DOHH2 (cell line): ENCODE measurements at regions not wholly inside any gene's neighbourhood (a gene's known extent, or its start where the extent isn't known, plus 50 kb on each side); places are given as distances from the start of the nearest gene placed in this dataset.

Experiments
- H3F3A ChIP-seq: fragments of 200-600 bp; sonication (generic), shearing (Covaris generic); 2 replicates; pipeline ENCODE4 v1.6.0; 2016; ENCODE audit warnings: antibody characterized with exemption, mild to moderate bottlenecking; ENCODE audit not compliant: control insufficient read depth, insufficient read depth
- H3K27ac ChIP-seq: fragments of 200-600 bp; sonication (generic); 2 replicates; pipeline ENCODE4 v1.5.1; 2014; ENCODE audit warnings: low read depth, mild to moderate bottlenecking, low read length, moderate library complexity
- H3K27me3 ChIP-seq: fragments of 200-600 bp; sonication (generic); 2 replicates; pipeline ENCODE4 v1.6.1; 2014; ENCODE audit warnings: mild to moderate bottlenecking, low read length, mixed read lengths; ENCODE audit not compliant: control insufficient read depth
- H3K36me3 ChIP-seq: fragments of 200-600 bp; sonication (generic); 2 replicates; pipeline ENCODE4 v1.6.1; 2014; ENCODE audit warnings: mild to moderate bottlenecking, low read length, moderate library complexity, mixed read lengths; ENCODE audit not compliant: control insufficient read depth
- H3K4me1 ChIP-seq: fragments of 200-600 bp; sonication (generic); 2 replicates; pipeline ENCODE4 v1.6.1; 2014; ENCODE audit warnings: mild to moderate bottlenecking, low read length, mixed read lengths; ENCODE audit not compliant: control insufficient read depth
- H3K4me2 ChIP-seq: fragments of 200-600 bp; sonication (generic); 2 replicates; pipeline ENCODE4 v1.6.0; 2014; ENCODE audit warnings: mild to moderate bottlenecking, low read length, moderate library complexity
- H3K4me3 ChIP-seq: fragments of 200-600 bp; sonication (generic); 2 replicates; pipeline ENCODE4 v1.5.1; 2014; ENCODE audit warnings: mild to moderate bottlenecking, low read length, mixed read lengths
- H3K79me2 ChIP-seq: fragments of 200-600 bp; sonication (generic); 2 replicates; pipeline ENCODE4 v1.6.1; 2014; ENCODE audit warnings: mild to moderate bottlenecking, low read length, mixed read lengths; ENCODE audit not compliant: control insufficient read depth
- H3K9me2 ChIP-seq: fragments of 200-600 bp; sonication (generic); replicated peaks from 2 replicates; pipeline ENCODE4 v1.6.1; 2014; ENCODE audit warnings: mild to moderate bottlenecking, low read length, mixed read lengths; ENCODE audit not compliant: control insufficient read depth
- H3K9me3 ChIP-seq: fragments of 200-600 bp; sonication (generic); 2 replicates; pipeline ENCODE4 v1.6.1; 2014; ENCODE audit warnings: antibody characterized with exemption, low read length, mixed read lengths; ENCODE audit not compliant: control insufficient read depth, insufficient read depth
- H4K20me1 ChIP-seq: fragments of 200-600 bp; sonication (generic); 2 replicates; pipeline ENCODE4 v1.6.0; 2014; ENCODE audit warnings: low read depth, mild to moderate bottlenecking, antibody characterized with exemption, low read length, moderate library complexity; ENCODE audit not compliant: control insufficient read depth, insufficient read depth
- CTCF ChIP-seq: fragments of 200-600 bp; sonication (generic); IDR thresholded peaks from one replicate; pipeline ENCODE4 v1.5.1; 2014; ENCODE audit warnings: antibody characterized with exemption, mild to moderate bottlenecking, low read depth, low read length; ENCODE audit not compliant: poor library complexity, severe bottlenecking
- EZH2phosphoT487 ChIP-seq: fragments of 200-600 bp; sonication (generic); IDR thresholded peaks from 2 replicates; pipeline ENCODE4 v1.6.1; 2017; ENCODE audit warnings: borderline replicate concordance, mild to moderate bottlenecking, antibody characterized with exemption, low read length, moderate library complexity, mixed read lengths

- Histone ChIP-seq H3K4me1 (peaks cover 46% of the 10 kb centered on the region), H3K27ac (no peak overlapping the region)
Observed at GRCh38 chr6:119443993-119444641, 94.6 kb upstream of the MAN1A1 start.

DNA sequence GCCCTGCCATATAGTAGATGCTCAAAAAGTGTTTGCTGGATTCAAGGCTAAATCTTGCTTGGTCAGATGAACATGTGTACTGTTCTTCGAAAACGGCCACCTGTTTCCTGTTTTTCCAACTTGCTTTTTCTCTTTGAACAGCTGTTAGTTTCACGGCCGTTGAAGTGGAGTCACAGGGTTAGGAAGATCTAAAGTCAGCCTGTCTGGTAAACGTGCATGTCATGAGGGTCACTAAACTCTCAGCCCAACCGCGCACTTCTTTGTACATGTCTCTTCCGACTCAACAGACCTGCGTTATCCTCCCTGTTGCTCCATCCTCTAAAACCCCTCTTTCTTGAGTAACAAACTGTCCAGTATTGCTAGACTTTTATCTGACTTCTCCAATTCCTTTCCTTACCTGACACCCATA lies 93.2 kb upstream of the MAN1A1 start:
- Histone ChIP-seq H3K79me2 (no peaks in the 10 kb centered on the region), H3K4me1 (peaks cover 41% of the 10 kb centered on the region), H4K20me1 (no peaks in the 10 kb centered on the region), H3K9me2 (no peaks in the 10 kb centered on the region), H3K9me3 (0 out of 2 replicates have a peak, but pooled peaks cover 2% of the 10 kb centered on the region), H3K27ac (peak overlapping the region; percentile 54), H3K27me3 (no peaks in the 10 kb centered on the region), H3F3A (no peaks in the 10 kb centered on the region), H3K4me3 (peak overlapping the region; percentile 37), H3K36me3 (no peaks in the 10 kb centered on the region), H3K4me2 (peak overlapping the region; percentile 53)
- TF ChIP-seq EZH2phosphoT487 (no peak), CTCF (no peak)

More at GRCh38 chr6:119443993-119444641, 94.6 kb upstream of the MAN1A1 start:
- Histone ChIP-seq H3K9me3 (0 out of 2 replicates have a peak, but pooled peaks cover 2% of the 10 kb centered on the region), H3K27me3 (no peaks in the 10 kb centered on the region), H3F3A (no peaks in the 10 kb centered on the region), H3K9me2 (no peaks in the 10 kb centered on the region), H3K4me2 (no peak overlapping the region), H3K36me3 (no peaks in the 10 kb centered on the region), H4K20me1 (no peaks in the 10 kb centered on the region), H3K4me3 (no peak overlapping the region), H3K79me2 (no peaks in the 10 kb centered on the region)
- no peak for TF ChIP-seq CTCF
- no peak for TF ChIP-seq EZH2phosphoT487

GRCh38 chr6:119440953-119441352 lies 91.4 kb upstream of the MAN1A1 start:
- Histone ChIP-seq H3K9me2 (no peaks in the 10 kb centered on the region), H3K4me2 (no peak overlapping the region), H3K36me3 (no peaks in the 10 kb centered on the region), H3K27me3 (no peaks in the 10 kb centered on the region), H3K4me3 (no peak overlapping the region), H3K27ac (no peak overlapping the region), H3K4me1 (peaks cover 37% of the 10 kb centered on the region), H3F3A (no peaks in the 10 kb centered on the region), H3K79me2 (no peaks in the 10 kb centered on the region), H3K9me3 (0 out of 2 replicates have a peak, but pooled peaks cover 2% of the 10 kb centered on the region), H4K20me1 (no peaks in the 10 kb centered on the region)
- no peak for TF ChIP-seq CTCF
- TF ChIP-seq EZH2phosphoT487, result no peak
